ENCODE measurements at regions not wholly inside any gene's neighbourhood (a gene's known extent, or its start where the extent isn't known, plus 50 kb on each side); places are given as distances from the start of the nearest gene placed in this dataset.

DNA sequence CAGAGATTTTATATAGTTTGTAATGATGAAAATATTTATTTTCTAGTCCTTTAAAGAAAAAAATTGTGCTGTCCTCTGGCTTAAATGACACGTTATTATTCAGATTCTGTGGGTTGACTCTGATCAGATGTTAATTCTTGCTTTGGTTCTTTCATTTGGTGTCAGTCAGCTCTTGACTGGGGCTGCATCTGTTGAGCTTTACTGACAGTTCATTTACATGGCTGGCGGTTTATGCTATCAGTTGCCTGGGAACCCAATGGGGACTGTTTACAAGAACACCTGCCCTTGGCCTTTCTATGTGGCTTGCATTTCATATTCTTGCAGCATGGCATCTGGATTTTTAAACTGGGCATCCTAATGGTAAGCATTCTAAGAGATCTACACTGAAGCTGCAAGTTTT lies 667.1 kb upstream of the FBXO33 start:
- Histone ChIP-seq H3K36me3 (ENCODE audit: insufficient read depth) (no peaks in the 10 kb centered on the region), H2AFZ (no peak overlapping the region), H3K4me2 (no peak overlapping the region), H3K4me1 (ENCODE audit: insufficient read depth) (no peaks in the 10 kb centered on the region), H3K9me2 (ENCODE audit: insufficient read depth) (0 out of 2 replicates have a peak, but pooled peaks cover 3% of the 10 kb centered on the region), H3F3A (replicated peaks; ENCODE audit: low read depth) (no peaks in the 10 kb centered on the region), H4K20me1 (replicated peaks; ENCODE audit: insufficient read depth) (no peaks in the 10 kb centered on the region), H3K27ac (ENCODE audit: low read depth) (no peak overlapping the region), H3K27me3 (ENCODE audit: insufficient read depth) (no peaks in the 10 kb centered on the region), H3K4me3 (no peak overlapping the region), H3K79me2 (replicated peaks; ENCODE audit: insufficient read depth) (no peaks in the 10 kb centered on the region)
- Mint-ChIP-seq H3K4me1 (peaks cover 13% of the 10 kb centered on the region; the same call in 2 of the 3 replicates), H3K27ac (no peak overlapping the region), H3K4me3 (no peak overlapping the region), H3K36me3 (ENCODE audit: low read depth) (no peaks in the 10 kb centered on the region), H3K27me3 (ENCODE audit: insufficient read depth, low read depth, poor library complexity) (no peaks in the 10 kb centered on the region), H3K9me3 (no peaks in the 10 kb centered on the region)
- no peak for ATAC-seq
- peak; percentile 17 for DNase-seq (ENCODE audit: low spot score)
- TF ChIP-seq, protein P1, sequence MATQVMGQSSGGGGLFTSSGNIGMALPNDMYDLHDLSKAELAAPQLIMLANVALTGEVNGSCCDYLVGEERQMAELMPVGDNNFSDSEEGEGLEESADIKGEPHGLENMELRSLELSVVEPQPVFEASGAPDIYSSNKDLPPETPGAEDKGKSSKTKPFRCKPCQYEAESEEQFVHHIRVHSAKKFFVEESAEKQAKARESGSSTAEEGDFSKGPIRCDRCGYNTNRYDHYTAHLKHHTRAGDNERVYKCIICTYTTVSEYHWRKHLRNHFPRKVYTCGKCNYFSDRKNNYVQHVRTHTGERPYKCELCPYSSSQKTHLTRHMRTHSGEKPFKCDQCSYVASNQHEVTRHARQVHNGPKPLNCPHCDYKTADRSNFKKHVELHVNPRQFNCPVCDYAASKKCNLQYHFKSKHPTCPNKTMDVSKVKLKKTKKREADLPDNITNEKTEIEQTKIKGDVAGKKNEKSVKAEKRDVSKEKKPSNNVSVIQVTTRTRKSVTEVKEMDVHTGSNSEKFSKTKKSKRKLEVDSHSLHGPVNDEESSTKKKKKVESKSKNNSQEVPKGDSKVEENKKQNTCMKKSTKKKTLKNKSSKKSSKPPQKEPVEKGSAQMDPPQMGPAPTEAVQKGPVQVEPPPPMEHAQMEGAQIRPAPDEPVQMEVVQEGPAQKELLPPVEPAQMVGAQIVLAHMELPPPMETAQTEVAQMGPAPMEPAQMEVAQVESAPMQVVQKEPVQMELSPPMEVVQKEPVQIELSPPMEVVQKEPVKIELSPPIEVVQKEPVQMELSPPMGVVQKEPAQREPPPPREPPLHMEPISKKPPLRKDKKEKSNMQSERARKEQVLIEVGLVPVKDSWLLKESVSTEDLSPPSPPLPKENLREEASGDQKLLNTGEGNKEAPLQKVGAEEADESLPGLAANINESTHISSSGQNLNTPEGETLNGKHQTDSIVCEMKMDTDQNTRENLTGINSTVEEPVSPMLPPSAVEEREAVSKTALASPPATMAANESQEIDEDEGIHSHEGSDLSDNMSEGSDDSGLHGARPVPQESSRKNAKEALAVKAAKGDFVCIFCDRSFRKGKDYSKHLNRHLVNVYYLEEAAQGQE (IDR thresholded peaks at IDR 0.05; ENCODE audit: unreplicated experiment): no peak
- TF ChIP-seq CREB1 (CRISPR knock-in tag; IDR thresholded peaks at IDR 0.05; ENCODE audit: low read depth) (no peak), POLR2AphosphoS5 (IDR thresholded peaks at IDR 0.05; ENCODE audit: low read depth) (no peak), JUNB (IDR thresholded peaks at IDR 0.05; ENCODE audit: unreplicated experiment) (no peak), NANOG (IDR thresholded peaks at IDR 0.05; ENCODE audit: borderline replicate concordance) (no peak), ZNF331 (CRISPR knock-in tag; IDR thresholded peaks at IDR 0.05; ENCODE audit: low read depth) (no peak), EZH2 (IDR thresholded peaks at IDR 0.05; ENCODE audit: low read depth, unreplicated experiment) (no peak), ZNF114 (CRISPR knock-in tag; IDR thresholded peaks at IDR 0.05) (no peak), EZH2phosphoT487 (IDR thresholded peaks at IDR 0.05; ENCODE audit: unreplicated experiment) (no peak)
- TF ChIP-seq, protein P2, sequence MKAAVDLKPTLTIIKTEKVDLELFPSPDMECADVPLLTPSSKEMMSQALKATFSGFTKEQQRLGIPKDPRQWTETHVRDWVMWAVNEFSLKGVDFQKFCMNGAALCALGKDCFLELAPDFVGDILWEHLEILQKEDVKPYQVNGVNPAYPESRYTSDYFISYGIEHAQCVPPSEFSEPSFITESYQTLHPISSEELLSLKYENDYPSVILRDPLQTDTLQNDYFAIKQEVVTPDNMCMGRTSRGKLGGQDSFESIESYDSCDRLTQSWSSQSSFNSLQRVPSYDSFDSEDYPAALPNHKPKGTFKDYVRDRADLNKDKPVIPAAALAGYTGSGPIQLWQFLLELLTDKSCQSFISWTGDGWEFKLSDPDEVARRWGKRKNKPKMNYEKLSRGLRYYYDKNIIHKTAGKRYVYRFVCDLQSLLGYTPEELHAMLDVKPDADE (IDR thresholded peaks at IDR 0.05): no peak
- TF ChIP-seq, protein P3, sequence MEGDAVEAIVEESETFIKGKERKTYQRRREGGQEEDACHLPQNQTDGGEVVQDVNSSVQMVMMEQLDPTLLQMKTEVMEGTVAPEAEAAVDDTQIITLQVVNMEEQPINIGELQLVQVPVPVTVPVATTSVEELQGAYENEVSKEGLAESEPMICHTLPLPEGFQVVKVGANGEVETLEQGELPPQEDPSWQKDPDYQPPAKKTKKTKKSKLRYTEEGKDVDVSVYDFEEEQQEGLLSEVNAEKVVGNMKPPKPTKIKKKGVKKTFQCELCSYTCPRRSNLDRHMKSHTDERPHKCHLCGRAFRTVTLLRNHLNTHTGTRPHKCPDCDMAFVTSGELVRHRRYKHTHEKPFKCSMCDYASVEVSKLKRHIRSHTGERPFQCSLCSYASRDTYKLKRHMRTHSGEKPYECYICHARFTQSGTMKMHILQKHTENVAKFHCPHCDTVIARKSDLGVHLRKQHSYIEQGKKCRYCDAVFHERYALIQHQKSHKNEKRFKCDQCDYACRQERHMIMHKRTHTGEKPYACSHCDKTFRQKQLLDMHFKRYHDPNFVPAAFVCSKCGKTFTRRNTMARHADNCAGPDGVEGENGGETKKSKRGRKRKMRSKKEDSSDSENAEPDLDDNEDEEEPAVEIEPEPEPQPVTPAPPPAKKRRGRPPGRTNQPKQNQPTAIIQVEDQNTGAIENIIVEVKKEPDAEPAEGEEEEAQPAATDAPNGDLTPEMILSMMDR (conservative IDR thresholded peaks at IDR 0.05; ENCODE audit: low read depth in 2 of 2): no peak
- TF ChIP-seq, protein P4, sequence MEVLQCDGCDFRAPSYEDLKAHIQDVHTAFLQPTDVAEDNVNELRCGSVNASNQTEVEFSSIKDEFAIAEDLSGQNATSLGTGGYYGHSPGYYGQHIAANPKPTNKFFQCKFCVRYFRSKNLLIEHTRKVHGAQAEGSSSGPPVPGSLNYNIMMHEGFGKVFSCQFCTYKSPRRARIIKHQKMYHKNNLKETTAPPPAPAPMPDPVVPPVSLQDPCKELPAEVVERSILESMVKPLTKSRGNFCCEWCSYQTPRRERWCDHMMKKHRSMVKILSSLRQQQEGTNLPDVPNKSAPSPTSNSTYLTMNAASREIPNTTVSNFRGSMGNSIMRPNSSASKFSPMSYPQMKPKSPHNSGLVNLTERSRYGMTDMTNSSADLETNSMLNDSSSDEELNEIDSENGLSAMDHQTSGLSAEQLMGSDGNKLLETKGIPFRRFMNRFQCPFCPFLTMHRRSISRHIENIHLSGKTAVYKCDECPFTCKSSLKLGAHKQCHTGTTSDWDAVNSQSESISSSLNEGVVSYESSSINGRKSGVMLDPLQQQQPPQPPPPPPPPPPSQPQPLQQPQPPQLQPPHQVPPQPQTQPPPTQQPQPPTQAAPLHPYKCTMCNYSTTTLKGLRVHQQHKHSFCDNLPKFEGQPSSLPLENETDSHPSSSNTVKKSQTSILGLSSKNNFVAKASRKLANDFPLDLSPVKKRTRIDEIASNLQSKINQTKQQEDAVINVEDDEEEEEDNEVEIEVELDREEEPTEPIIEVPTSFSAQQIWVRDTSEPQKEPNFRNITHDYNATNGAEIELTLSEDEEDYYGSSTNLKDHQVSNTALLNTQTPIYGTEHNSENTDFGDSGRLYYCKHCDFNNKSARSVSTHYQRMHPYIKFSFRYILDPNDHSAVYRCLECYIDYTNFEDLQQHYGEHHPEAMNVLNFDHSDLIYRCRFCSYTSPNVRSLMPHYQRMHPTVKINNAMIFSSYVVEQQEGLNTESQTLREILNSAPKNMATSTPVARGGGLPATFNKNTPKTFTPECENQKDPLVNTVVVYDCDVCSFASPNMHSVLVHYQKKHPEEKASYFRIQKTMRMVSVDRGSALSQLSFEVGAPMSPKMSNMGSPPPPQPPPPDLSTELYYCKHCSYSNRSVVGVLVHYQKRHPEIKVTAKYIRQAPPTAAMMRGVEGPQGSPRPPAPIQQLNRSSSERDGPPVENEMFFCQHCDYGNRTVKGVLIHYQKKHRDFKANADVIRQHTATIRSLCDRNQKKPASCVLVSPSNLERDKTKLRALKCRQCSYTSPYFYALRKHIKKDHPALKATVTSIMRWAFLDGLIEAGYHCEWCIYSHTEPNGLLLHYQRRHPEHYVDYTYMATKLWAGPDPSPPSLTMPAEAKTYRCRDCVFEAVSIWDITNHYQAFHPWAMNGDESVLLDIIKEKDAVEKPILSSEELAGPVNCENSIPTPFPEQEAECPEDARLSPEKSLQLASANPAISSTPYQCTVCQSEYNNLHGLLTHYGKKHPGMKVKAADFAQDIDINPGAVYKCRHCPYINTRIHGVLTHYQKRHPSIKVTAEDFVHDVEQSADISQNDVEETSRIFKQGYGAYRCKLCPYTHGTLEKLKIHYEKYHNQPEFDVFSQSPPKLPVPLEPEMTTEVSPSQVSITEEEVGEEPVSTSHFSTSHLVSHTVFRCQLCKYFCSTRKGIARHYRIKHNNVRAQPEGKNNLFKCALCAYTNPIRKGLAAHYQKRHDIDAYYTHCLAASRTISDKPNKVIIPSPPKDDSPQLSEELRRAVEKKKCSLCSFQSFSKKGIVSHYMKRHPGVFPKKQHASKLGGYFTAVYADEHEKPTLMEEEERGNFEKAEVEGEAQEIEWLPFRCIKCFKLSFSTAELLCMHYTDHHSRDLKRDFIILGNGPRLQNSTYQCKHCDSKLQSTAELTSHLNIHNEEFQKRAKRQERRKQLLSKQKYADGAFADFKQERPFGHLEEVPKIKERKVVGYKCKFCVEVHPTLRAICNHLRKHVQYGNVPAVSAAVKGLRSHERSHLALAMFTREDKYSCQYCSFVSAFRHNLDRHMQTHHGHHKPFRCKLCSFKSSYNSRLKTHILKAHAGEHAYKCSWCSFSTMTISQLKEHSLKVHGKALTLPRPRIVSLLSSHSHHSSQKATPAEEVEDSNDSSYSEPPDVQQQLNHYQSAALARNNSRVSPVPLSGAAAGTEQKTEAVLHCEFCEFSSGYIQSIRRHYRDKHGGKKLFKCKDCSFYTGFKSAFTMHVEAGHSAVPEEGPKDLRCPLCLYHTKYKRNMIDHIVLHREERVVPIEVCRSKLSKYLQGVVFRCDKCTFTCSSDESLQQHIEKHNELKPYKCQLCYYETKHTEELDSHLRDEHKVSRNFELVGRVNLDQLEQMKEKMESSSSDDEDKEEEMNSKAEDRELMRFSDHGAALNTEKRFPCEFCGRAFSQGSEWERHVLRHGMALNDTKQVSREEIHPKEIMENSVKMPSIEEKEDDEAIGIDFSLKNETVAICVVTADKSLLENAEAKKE (CRISPR knock-in tag; IDR thresholded peaks at IDR 0.05): no peak

Measured in GM23338 (cell line).